ENCODE measurements at regions not wholly inside any gene's neighbourhood (a gene's known extent, or its start where the extent isn't known, plus 50 kb on each side); places are given as distances from the start of the nearest gene placed in this dataset.
"Not testable (repeated sequence)": the region's sequence is repeated elsewhere in the genome, so short reads cannot be mapped to it uniquely, and the experiment has no call there.

- no peaks in the 10 kb centered on the region for H3K27me3 ChIP-seq (ENCODE audit: low read depth)
- no peak overlapping the region for H3K27ac ChIP-seq (replicated peaks)
- no peak for DNase-seq
- no peak for TF ChIP-seq CTCF (IDR thresholded peaks at IDR 0.05; ENCODE audit: borderline replicate concordance)
- H3K9me3 ChIP-seq (replicated peaks) = no peaks in the 10 kb centered on the region
- H3K36me3 ChIP-seq = no peaks in the 10 kb centered on the region
- no peak overlapping the region for H3K4me3 ChIP-seq
- H3K4me1 ChIP-seq = no peaks in the 10 kb centered on the region
- intact Hi-C loops (cut with micrococcal nuclease) = no loop called here
Observed at GRCh38 chrX:94937491-94937890, 1263.5 kb downstream of the FAM133A start.

GRCh38 chrX:94942603-94943002 lies 1268.6 kb downstream of the FAM133A start:
- H3K9me3 ChIP-seq (replicated peaks) = no peaks in the 10 kb centered on the region
- no peaks in the 10 kb centered on the region for H3K4me1 ChIP-seq
- H3K4me3 ChIP-seq = no peak overlapping the region
- intact Hi-C loops (cut with micrococcal nuclease) = no loop called here
- DNase-seq = no peak
- no peak for TF ChIP-seq CTCF (IDR thresholded peaks at IDR 0.05; ENCODE audit: borderline replicate concordance)
- no peak overlapping the region for H3K27ac ChIP-seq (replicated peaks)
- H3K27me3 ChIP-seq (ENCODE audit: low read depth) = no peaks in the 10 kb centered on the region
- no peaks in the 10 kb centered on the region for H3K36me3 ChIP-seq

- DNase-seq; H3K27me3 ChIP-seq (ENCODE audit: low read depth); intact Hi-C loops (cut with micrococcal nuclease); H3K27ac ChIP-seq (replicated peaks); H3K4me1 ChIP-seq; H3K4me3 ChIP-seq; H3K36me3 ChIP-seq; H3K9me3 ChIP-seq (replicated peaks): not testable (repeated sequence)
Observed at GRCh38 chrX:94946137-94946536, 1272.1 kb downstream of the FAM133A start.

GRCh38 chrX:94961730-94962129 lies 1287.7 kb downstream of the FAM133A start:
- no peaks in the 10 kb centered on the region for H3K9me3 ChIP-seq (replicated peaks)

GRCh38 chrX:94977562-94977961 lies 1303.6 kb downstream of the FAM133A start:
- Histone ChIP-seq H3K9me3 (replicated peaks) (no peaks in the 10 kb centered on the region), H3K4me3 (no peak overlapping the region), H3K27me3 (ENCODE audit: low read depth) (no peaks in the 10 kb centered on the region), H3K4me1 (no peaks in the 10 kb centered on the region), H3K27ac (replicated peaks) (no peak overlapping the region), H3K36me3 (no peaks in the 10 kb centered on the region)
- no peak for DNase-seq
- TF ChIP-seq CTCF (IDR thresholded peaks at IDR 0.05; ENCODE audit: borderline replicate concordance) = no peak
- intact Hi-C loops (cut with micrococcal nuclease) = no loop called here

More at GRCh38 chrX:94961730-94962129, 1287.7 kb downstream of the FAM133A start:
- intact Hi-C loops (cut with micrococcal nuclease) = no loop called here
- DNase-seq = no peak
- Histone ChIP-seq H3K36me3 (no peaks in the 10 kb centered on the region), H3K27me3 (ENCODE audit: low read depth) (no peaks in the 10 kb centered on the region), H3K27ac (replicated peaks) (no peak overlapping the region), H3K4me3 (no peak overlapping the region), H3K4me1 (no peaks in the 10 kb centered on the region)
- TF ChIP-seq CTCF (IDR thresholded peaks at IDR 0.05; ENCODE audit: borderline replicate concordance) = no peak

- Histone ChIP-seq H3K27me3 (ENCODE audit: low read depth) (no peaks in the 10 kb centered on the region), H3K4me1 (no peaks in the 10 kb centered on the region), H3K9me3 (replicated peaks) (no peaks in the 10 kb centered on the region), H3K27ac (replicated peaks) (no peak overlapping the region), H3K4me3 (no peak overlapping the region), H3K36me3 (no peaks in the 10 kb centered on the region)
- intact Hi-C loops (cut with micrococcal nuclease) = no loop called here
- DNase-seq = no peak
- no peak for TF ChIP-seq CTCF (IDR thresholded peaks at IDR 0.05; ENCODE audit: borderline replicate concordance)
Observed at GRCh38 chrX:94977986-94978385, 1304.0 kb downstream of the FAM133A start.

Data from left ventricle myocardium inferior (tissue), 1 donor.